ENCODE measurements at regions not wholly inside any gene's neighbourhood (a gene's known extent, or its start where the extent isn't known, plus 50 kb on each side); places are given as distances from the start of the nearest gene placed in this dataset.

DNA sequence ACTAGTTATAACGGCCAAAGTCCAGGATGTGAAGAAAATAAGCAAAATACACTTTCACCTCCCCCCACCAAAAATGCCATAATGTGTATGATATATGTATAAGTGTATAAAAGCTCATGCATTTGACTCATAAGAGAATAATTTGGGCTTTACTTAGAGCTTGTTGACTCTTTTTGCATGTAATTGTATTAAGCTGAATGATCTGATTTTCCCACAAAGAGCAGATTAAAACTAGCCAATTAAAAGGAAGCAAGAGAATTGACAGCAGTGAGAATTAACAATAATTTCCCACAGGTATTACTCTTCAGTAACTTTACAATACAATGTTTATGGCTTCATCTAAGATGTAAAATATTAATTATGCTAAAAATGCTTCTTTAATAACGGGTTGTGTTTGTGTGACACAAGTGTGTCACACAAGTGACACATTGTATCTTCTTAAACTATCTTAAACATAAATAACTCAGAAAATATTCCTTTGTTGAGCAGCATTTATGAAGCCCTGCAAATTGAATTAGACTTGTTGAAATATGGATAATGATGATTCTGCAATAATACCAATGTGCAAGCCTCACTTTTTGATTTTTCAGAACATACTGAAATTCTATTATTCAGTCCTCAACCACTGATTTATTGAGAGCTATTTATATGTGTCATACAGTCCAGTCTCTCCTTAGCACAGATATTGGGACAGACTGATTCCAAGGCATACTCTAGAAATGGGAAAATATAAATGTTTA, 134.5 kb downstream of the SLIT2 start:
- H3K27me3 ChIP-seq (ENCODE audit: insufficient read depth, insufficient read length), result no peaks in the 10 kb centered on the region
- H3K4me3 ChIP-seq (ENCODE audit: insufficient read length, low read depth), result no peak overlapping the region
- H3K9ac ChIP-seq (ENCODE audit: insufficient read length, low read depth), result no peak overlapping the region
- no peaks in the 10 kb centered on the region for H3K36me3 ChIP-seq (ENCODE audit: insufficient read depth, insufficient read length, low read length)
- H3K4me1 ChIP-seq (ENCODE audit: insufficient read depth, insufficient read length), result no peaks in the 10 kb centered on the region
- TF ChIP-seq YY1 (IDR thresholded peaks at IDR 0.05; ENCODE audit: insufficient read depth, insufficient read length) (no peak), ZNF274 (IDR thresholded peaks at IDR 0.05; ENCODE audit: low read depth, low read length) (no peak), SUZ12 (IDR thresholded peaks at IDR 0.05; ENCODE audit: extremely low read depth, insufficient read depth, insufficient read length) (no peak)
- no peak for DNase-seq (ENCODE audit: low read depth, low spot score)
- no peaks in the 10 kb centered on the region for H3K9me3 ChIP-seq (ENCODE audit: insufficient read depth, low read length)

DNA sequence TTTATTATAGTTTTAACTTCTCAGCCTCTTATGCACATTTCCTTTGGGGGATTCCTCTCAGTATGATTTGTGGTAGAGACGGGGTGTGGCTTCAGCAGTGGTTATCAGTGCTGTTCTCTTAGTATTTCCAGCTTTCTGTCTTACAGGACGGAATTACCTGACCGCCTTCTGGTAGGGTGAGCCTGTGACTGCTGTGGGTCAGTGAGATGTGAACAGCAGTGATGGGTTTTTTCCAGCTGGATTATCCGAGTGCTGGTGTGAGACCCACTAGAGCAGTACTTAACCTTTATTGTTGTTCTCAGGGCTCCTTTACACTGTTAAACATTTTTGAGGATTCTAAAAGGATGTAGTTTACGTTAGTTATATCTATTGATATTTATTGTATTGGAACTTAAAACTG, 135.2 kb downstream of the SLIT2 start:
- no peak for DNase-seq (ENCODE audit: low read depth, low spot score)
- Histone ChIP-seq H3K36me3 (ENCODE audit: insufficient read depth, insufficient read length, low read length) (no peaks in the 10 kb centered on the region), H3K9ac (ENCODE audit: insufficient read length, low read depth) (no peak overlapping the region), H3K27me3 (ENCODE audit: insufficient read depth, insufficient read length) (no peaks in the 10 kb centered on the region), H3K4me3 (ENCODE audit: insufficient read length, low read depth) (no peak overlapping the region), H3K4me1 (ENCODE audit: insufficient read depth, insufficient read length) (no peaks in the 10 kb centered on the region), H3K9me3 (ENCODE audit: insufficient read depth, low read length) (no peaks in the 10 kb centered on the region)
- no peak for TF ChIP-seq ZNF274 (IDR thresholded peaks at IDR 0.05; ENCODE audit: low read depth, low read length)
- no peak for TF ChIP-seq YY1 (IDR thresholded peaks at IDR 0.05; ENCODE audit: insufficient read depth, insufficient read length)
- no peak for TF ChIP-seq SUZ12 (IDR thresholded peaks at IDR 0.05; ENCODE audit: extremely low read depth, insufficient read depth, insufficient read length)

- Histone ChIP-seq H3K4me3 (ENCODE audit: insufficient read length, low read depth) (no peak overlapping the region), H3K9me3 (ENCODE audit: insufficient read depth, low read length) (no peaks in the 10 kb centered on the region), H3K36me3 (ENCODE audit: insufficient read depth, insufficient read length, low read length) (no peaks in the 10 kb centered on the region), H3K4me1 (ENCODE audit: insufficient read depth, insufficient read length) (no peaks in the 10 kb centered on the region), H3K27me3 (ENCODE audit: insufficient read depth, insufficient read length) (no peaks in the 10 kb centered on the region), H3K9ac (ENCODE audit: insufficient read length, low read depth) (no peak overlapping the region)
- TF ChIP-seq SUZ12 (IDR thresholded peaks at IDR 0.05; ENCODE audit: extremely low read depth, insufficient read depth, insufficient read length) (no peak), YY1 (IDR thresholded peaks at IDR 0.05; ENCODE audit: insufficient read depth, insufficient read length) (no peak), ZNF274 (IDR thresholded peaks at IDR 0.05; ENCODE audit: low read depth, low read length) (no peak)
- no peak for DNase-seq (ENCODE audit: low read depth, low spot score)
Measured at GRCh38 chr4:20391198-20391597, 139.5 kb downstream of the SLIT2 start.

DNA sequence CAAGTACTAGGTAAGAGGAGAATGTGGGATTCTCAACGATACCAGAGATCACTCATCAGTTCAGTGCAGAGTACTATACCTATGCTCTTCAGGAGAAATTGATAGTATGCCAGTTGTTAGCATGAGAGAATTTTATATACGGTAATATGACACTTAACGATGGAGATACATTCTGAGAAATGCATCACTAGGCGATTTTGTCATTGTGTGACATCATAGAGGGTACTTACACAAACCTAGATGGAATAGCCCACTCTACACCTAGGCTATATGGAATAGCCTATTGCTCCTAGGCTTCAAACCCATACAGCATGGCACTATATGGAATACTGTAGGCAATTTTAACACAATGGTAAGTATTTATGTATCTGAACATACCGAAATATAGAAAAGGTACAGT, 140.2 kb downstream of the SLIT2 start:
- H3K4me1 ChIP-seq (ENCODE audit: insufficient read depth, insufficient read length), result no peaks in the 10 kb centered on the region
- H3K9ac ChIP-seq (ENCODE audit: insufficient read length, low read depth), result no peak overlapping the region
- no peak for DNase-seq (ENCODE audit: low read depth, low spot score)
- H3K4me3 ChIP-seq (ENCODE audit: insufficient read length, low read depth), result no peak overlapping the region
- no peaks in the 10 kb centered on the region for H3K9me3 ChIP-seq (ENCODE audit: insufficient read depth, low read length)
- TF ChIP-seq ZNF274 (IDR thresholded peaks at IDR 0.05; ENCODE audit: low read depth, low read length) (no peak), YY1 (IDR thresholded peaks at IDR 0.05; ENCODE audit: insufficient read depth, insufficient read length) (no peak), SUZ12 (IDR thresholded peaks at IDR 0.05; ENCODE audit: extremely low read depth, insufficient read depth, insufficient read length) (no peak)
- H3K27me3 ChIP-seq (ENCODE audit: insufficient read depth, insufficient read length), result no peaks in the 10 kb centered on the region
- H3K36me3 ChIP-seq (ENCODE audit: insufficient read depth, insufficient read length, low read length), result no peaks in the 10 kb centered on the region

GRCh38 chr4:20393486-20394100, 141.9 kb downstream of the SLIT2 start:
- Histone ChIP-seq H3K4me1 (ENCODE audit: insufficient read depth, insufficient read length) (no peaks in the 10 kb centered on the region), H3K9me3 (ENCODE audit: insufficient read depth, low read length) (no peaks in the 10 kb centered on the region), H3K9ac (ENCODE audit: insufficient read length, low read depth) (no peak overlapping the region), H3K36me3 (ENCODE audit: insufficient read depth, insufficient read length, low read length) (no peaks in the 10 kb centered on the region), H3K4me3 (ENCODE audit: insufficient read length, low read depth) (no peak overlapping the region), H3K27me3 (ENCODE audit: insufficient read depth, insufficient read length) (no peaks in the 10 kb centered on the region)
- TF ChIP-seq SUZ12 (IDR thresholded peaks at IDR 0.05; ENCODE audit: extremely low read depth, insufficient read depth, insufficient read length), result no peak
- no peak for TF ChIP-seq ZNF274 (IDR thresholded peaks at IDR 0.05; ENCODE audit: low read depth, low read length)
- no peak for TF ChIP-seq YY1 (IDR thresholded peaks at IDR 0.05; ENCODE audit: insufficient read depth, insufficient read length)
- DNase-seq (ENCODE audit: low read depth, low spot score), result no peak

- TF ChIP-seq ZNF274 (IDR thresholded peaks at IDR 0.05; ENCODE audit: low read depth, low read length) (no peak), YY1 (IDR thresholded peaks at IDR 0.05; ENCODE audit: insufficient read depth, insufficient read length) (no peak), SUZ12 (IDR thresholded peaks at IDR 0.05; ENCODE audit: extremely low read depth, insufficient read depth, insufficient read length) (no peak)
- no peaks in the 10 kb centered on the region for H3K9me3 ChIP-seq (ENCODE audit: insufficient read depth, low read length)
- no peak for DNase-seq (ENCODE audit: low read depth, low spot score)
- no peak overlapping the region for H3K4me3 ChIP-seq (ENCODE audit: insufficient read length, low read depth)
- no peaks in the 10 kb centered on the region for H3K27me3 ChIP-seq (ENCODE audit: insufficient read depth, insufficient read length)
- H3K36me3 ChIP-seq (ENCODE audit: insufficient read depth, insufficient read length, low read length), result no peaks in the 10 kb centered on the region
- H3K9ac ChIP-seq (ENCODE audit: insufficient read length, low read depth), result no peak overlapping the region
- no peaks in the 10 kb centered on the region for H3K4me1 ChIP-seq (ENCODE audit: insufficient read depth, insufficient read length)
Measured at GRCh38 chr4:20394512-20394911, 142.8 kb downstream of the SLIT2 start.

- H3K36me3 ChIP-seq (ENCODE audit: insufficient read depth, insufficient read length, low read length), result no peaks in the 10 kb centered on the region
- H3K27me3 ChIP-seq (ENCODE audit: insufficient read depth, insufficient read length), result no peaks in the 10 kb centered on the region
- no peaks in the 10 kb centered on the region for H3K9me3 ChIP-seq (ENCODE audit: insufficient read depth, low read length)
- TF ChIP-seq SUZ12 (IDR thresholded peaks at IDR 0.05; ENCODE audit: extremely low read depth, insufficient read depth, insufficient read length) (no peak), ZNF274 (IDR thresholded peaks at IDR 0.05; ENCODE audit: low read depth, low read length) (no peak), YY1 (IDR thresholded peaks at IDR 0.05; ENCODE audit: insufficient read depth, insufficient read length) (no peak)
- no peak overlapping the region for H3K4me3 ChIP-seq (ENCODE audit: insufficient read length, low read depth)
- no peaks in the 10 kb centered on the region for H3K4me1 ChIP-seq (ENCODE audit: insufficient read depth, insufficient read length)
- peak; percentile 56 for DNase-seq (ENCODE audit: low read depth, low spot score)
- H3K9ac ChIP-seq (ENCODE audit: insufficient read length, low read depth), result no peak overlapping the region
Measured at GRCh38 chr4:20395160-20395773, 143.6 kb downstream of the SLIT2 start.
